ENCODE measurements at regions not wholly inside any gene's neighbourhood (a gene's known extent, or its start where the extent isn't known, plus 50 kb on each side); places are given as distances from the start of the nearest gene placed in this dataset.

DNA sequence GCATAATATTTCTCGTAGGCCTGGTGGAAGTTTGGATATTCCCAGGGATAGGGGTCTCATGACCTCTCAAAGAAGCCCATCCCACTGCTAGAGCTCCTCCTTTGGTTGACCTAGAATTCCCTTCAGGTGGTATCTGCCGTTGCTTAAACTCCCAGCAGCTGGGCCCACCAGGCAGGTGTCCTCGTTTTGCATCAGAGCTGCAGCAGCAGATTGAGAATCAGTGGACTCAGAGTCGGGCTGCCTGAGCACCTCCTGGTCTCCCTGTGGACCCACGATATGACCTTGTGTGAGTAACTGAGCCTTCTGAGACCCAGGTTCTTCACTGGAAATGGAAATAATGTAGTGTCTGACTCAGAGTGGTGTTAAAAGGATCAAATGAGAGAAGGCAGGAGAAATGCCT lies 132.7 kb downstream of the PAPOLA start:
- TF ChIP-seq GATA2 (IDR thresholded peaks at IDR 0.05; ENCODE audit: insufficient read depth, insufficient read length, low read depth, low read length) (no peak), POLR2AphosphoS5 (IDR thresholded peaks at IDR 0.05; ENCODE audit: insufficient read depth, low read depth, low read length) (no peak), EZH2 (IDR thresholded peaks at IDR 0.05; ENCODE audit: borderline replicate concordance, low read depth, low read length, severe bottlenecking) (no peak)
- TF ChIP-seq, protein P1, sequence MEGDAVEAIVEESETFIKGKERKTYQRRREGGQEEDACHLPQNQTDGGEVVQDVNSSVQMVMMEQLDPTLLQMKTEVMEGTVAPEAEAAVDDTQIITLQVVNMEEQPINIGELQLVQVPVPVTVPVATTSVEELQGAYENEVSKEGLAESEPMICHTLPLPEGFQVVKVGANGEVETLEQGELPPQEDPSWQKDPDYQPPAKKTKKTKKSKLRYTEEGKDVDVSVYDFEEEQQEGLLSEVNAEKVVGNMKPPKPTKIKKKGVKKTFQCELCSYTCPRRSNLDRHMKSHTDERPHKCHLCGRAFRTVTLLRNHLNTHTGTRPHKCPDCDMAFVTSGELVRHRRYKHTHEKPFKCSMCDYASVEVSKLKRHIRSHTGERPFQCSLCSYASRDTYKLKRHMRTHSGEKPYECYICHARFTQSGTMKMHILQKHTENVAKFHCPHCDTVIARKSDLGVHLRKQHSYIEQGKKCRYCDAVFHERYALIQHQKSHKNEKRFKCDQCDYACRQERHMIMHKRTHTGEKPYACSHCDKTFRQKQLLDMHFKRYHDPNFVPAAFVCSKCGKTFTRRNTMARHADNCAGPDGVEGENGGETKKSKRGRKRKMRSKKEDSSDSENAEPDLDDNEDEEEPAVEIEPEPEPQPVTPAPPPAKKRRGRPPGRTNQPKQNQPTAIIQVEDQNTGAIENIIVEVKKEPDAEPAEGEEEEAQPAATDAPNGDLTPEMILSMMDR (IDR thresholded peaks at IDR 0.05; ENCODE audit: extremely low read depth in 1 of 2, insufficient read depth in 1 of 2, low read depth in 1 of 2, low read length in 2 of 2) = no peak

All from endothelial cell of umbilical vein (primary cell).